Endothelial cell of umbilical vein (primary cell): ENCODE measurements at regions not wholly inside any gene's neighbourhood (a gene's known extent, or its start where the extent isn't known, plus 50 kb on each side); places are given as distances from the start of the nearest gene placed in this dataset.

Experiments
- BruUV-seq: library from RNA; stranded (reverse); fragments of 400-500 nt; replicated peaks from 2 replicates; lab custom pipeline; 2021; lab: Mats Ljungman, UMichigan
- CTCF ChIA-PET: fragments of 300-600, 350-600 bp; sonication (Branson Sonifier 250); formaldehyde crosslinking; loops from one replicate; lab custom pipeline; 2021; ENCODE audit warnings: antibody characterized with exemption, inconsistent platforms; lab: Charles Lee
- POLR2A ChIA-PET: fragments of 300-600, 350-600 bp; sonication (Branson Sonifier 250); formaldehyde crosslinking; loops from one replicate; lab custom pipeline; 2021; ENCODE audit warnings: antibody characterized with exemption, inconsistent platforms; lab: Charles Lee
- DNase-seq: peaks from one replicate; pipeline ENCODE4 v3.0.0-alpha.2; 2011; ENCODE audit warnings: low read depth, low spot score
- FAIRE-seq: peaks from 2 replicates; lab custom pipeline; 2011; peaks lifted over from hg19 to GRCh38; lab: Jason Lieb, UNC
- H2AFZ ChIP-seq: 2 replicates; pipeline ENCODE4 v1.6.0; 2012; ENCODE audit warnings: low read depth, low read length, control low read depth, inconsistent platforms
- H3K27ac ChIP-seq: 2 replicates; pipeline ENCODE4 v1.5.1; 2011; ENCODE audit warnings: low read depth, mild to moderate bottlenecking, control low read depth, low read length, moderate library complexity; ENCODE audit not compliant: insufficient read depth
- H3K27me3 ChIP-seq, 2 experiments: 2 replicates each; pipeline versions ENCODE4 v1.6.0 to v1.6.1; 2011; ENCODE audit warnings: low read length in 2 of 2, mixed read lengths in 1 of 2; ENCODE audit not compliant: control insufficient read depth in 2 of 2, insufficient read depth in 2 of 2
- H3K36me3 ChIP-seq, 2 experiments: 2 replicates in 1 of 2; 3 replicates in 1 of 2; pipeline ENCODE4 v1.5.1; 2011; ENCODE audit warnings: low read length in 2 of 2, mild to moderate bottlenecking in 1 of 2, moderate library complexity in 1 of 2; ENCODE audit not compliant: control insufficient read depth in 2 of 2, insufficient read depth in 2 of 2; ENCODE audit errors: extremely low read depth in 1 of 2
- H3K4me1 ChIP-seq: 3 replicates; pipeline ENCODE4 v1.5.1; 2011; ENCODE audit warnings: mild to moderate bottlenecking, low read length; ENCODE audit not compliant: control insufficient read depth, insufficient read depth; ENCODE audit errors: extremely low read depth
- H3K4me2 ChIP-seq: 2 replicates; pipeline ENCODE4 v1.6.1; 2011; ENCODE audit warnings: low read length, control low read depth, mixed read lengths; ENCODE audit not compliant: insufficient read depth
- H3K4me3 ChIP-seq, 3 experiments: fragments of 200-600 bp in 1 of 3; sonication (generic), shearing (Covaris generic) in 1 of 3; replicated peaks in 1 of 3; 2 replicates each; pipeline ENCODE4 v1.5.1; 2011 to 2016; ENCODE audit warnings: control low read depth in 3 of 3, low read length in 3 of 3, mild to moderate bottlenecking in 2 of 3, inconsistent platforms in 1 of 3, low read depth in 1 of 3, moderate library complexity in 1 of 3; ENCODE audit not compliant: insufficient read depth in 1 of 3
- H3K79me2 ChIP-seq: 2 replicates; pipeline ENCODE4 v1.6.0; 2012; ENCODE audit warnings: low read length, inconsistent platforms; ENCODE audit not compliant: control insufficient read depth, insufficient read depth
- H3K9ac ChIP-seq: replicated peaks from 2 replicates; pipeline ENCODE3; 2011; ENCODE audit warnings: low read length, control low read depth; ENCODE audit not compliant: insufficient read depth; ENCODE audit errors: extremely low read depth
- H3K9me1 ChIP-seq: replicated peaks from 3 replicates; pipeline ENCODE4 v1.6.0; 2011; ENCODE audit warnings: mild to moderate bottlenecking, low read length; ENCODE audit not compliant: control insufficient read depth, insufficient read depth; ENCODE audit errors: extremely low read depth
- H3K9me3 ChIP-seq: replicated peaks from 2 replicates; pipeline ENCODE4 v1.5.1; 2012; ENCODE audit warnings: low read length, inconsistent platforms; ENCODE audit not compliant: control insufficient read depth, insufficient read depth
- H4K20me1 ChIP-seq: replicated peaks from 2 replicates; pipeline ENCODE3; 2011; ENCODE audit warnings: mild to moderate bottlenecking, low read length; ENCODE audit not compliant: control insufficient read depth, insufficient read depth; ENCODE audit errors: extremely low read depth
- EZH2 ChIP-seq: IDR thresholded peaks from 2 replicates; pipeline ENCODE4 v1.6.1; 2012; ENCODE audit warnings: borderline replicate concordance, low read depth, mild to moderate bottlenecking, moderate library complexity, low read length, inconsistent platforms; ENCODE audit not compliant: severe bottlenecking
- FOS ChIP-seq: IDR thresholded peaks from 2 replicates; pipeline ENCODE4 v1.6.1; 2011; ENCODE audit warnings: mild to moderate bottlenecking, low read length, moderate library complexity, borderline replicate concordance; ENCODE audit not compliant: insufficient read depth
- MYC ChIP-seq: IDR thresholded peaks from one replicate; pipeline ENCODE4 v1.6.1; 2011; ENCODE audit warnings: mild to moderate bottlenecking, low read depth, low read length
- dilution Hi-C: fragments of 300-500 bp; cut with MboI; formaldehyde crosslinking; loops from one replicate; pipeline ENCODE4 v1.15.0; 2019; ENCODE audit warnings: low sequenced_read_pairs; ENCODE audit not compliant: extremely low pct_ligation_motif_present
- intact Hi-C: fragments of 100-400 bp; cut with micrococcal nuclease; formaldehyde crosslinking; loops from one replicate; pipeline ENCODE4 v1.10.0; 2022

GRCh38 chr22:49297871-49298721 lies 529.6 kb downstream of the BRD1 start:
- H3K9ac ChIP-seq, result no peak overlapping the region
- intact Hi-C loops (no loop called here), dilution Hi-C loops (no loop called here)
- H3K4me3 ChIP-seq, result no peak overlapping the region
- FAIRE-seq (no peak), DNase-seq (no peak)
- no peaks in the 10 kb centered on the region for H3K9me1 ChIP-seq
- H3K79me2 ChIP-seq, result no peaks in the 10 kb centered on the region
- H2AFZ ChIP-seq, result no peak overlapping the region
- H4K20me1 ChIP-seq, result no peaks in the 10 kb centered on the region
- BruUV-seq, result no TSS peak
- no peaks in the 10 kb centered on the region for H3K4me1 ChIP-seq
- POLR2A ChIA-PET, result no interaction called here
- no peak overlapping the region for H3K4me2 ChIP-seq
- H3K36me3 ChIP-seq, result no peaks in the 10 kb centered on the region
- CTCF ChIA-PET, result no interaction called here
- no peaks in the 10 kb centered on the region for H3K27me3 ChIP-seq
- H3K9me3 ChIP-seq, result no peaks in the 10 kb centered on the region
- H3K27ac ChIP-seq, result no peak overlapping the region
- no peak for TF ChIP-seq FOS
- TF ChIP-seq EZH2, result no peak

DNA sequence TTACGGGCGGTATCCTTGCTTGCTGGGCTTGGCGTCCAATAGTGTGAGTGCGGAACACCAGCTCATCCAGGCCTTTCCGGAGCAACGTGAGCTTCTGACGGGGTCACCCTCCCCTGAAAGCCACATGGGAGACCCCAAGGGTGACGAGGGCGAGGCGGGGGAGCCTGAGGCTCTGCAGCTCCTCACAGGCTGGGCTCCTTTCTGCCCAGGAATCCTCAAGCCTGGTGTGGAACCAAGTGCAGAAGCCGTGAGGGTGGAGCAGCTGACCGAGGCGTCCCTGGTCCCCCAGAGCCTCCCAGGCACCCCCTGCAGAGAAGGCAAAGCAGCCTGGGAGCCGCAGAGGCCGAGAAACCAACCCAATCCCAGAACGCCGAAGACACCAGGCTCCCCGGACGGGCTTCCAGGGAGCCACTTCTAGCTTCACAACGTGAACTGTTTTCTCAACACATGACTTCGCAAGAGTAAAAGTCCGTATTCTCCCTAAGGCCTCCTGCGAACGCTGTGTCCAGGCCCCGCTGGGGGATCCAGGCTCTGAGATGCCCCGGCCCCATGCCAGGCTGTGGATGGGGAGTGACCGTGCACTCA lies 530.3 kb downstream of the BRD1 start:
- POLR2A ChIA-PET, result no interaction called here
- Histone ChIP-seq H3K36me3 (no peaks in the 10 kb centered on the region), H3K9ac (no peak overlapping the region), H3K4me3 (no peak overlapping the region), H3K79me2 (no peaks in the 10 kb centered on the region), H3K27me3 (no peaks in the 10 kb centered on the region), H3K4me1 (no peaks in the 10 kb centered on the region), H3K9me1 (no peaks in the 10 kb centered on the region), H3K9me3 (no peaks in the 10 kb centered on the region), H3K27ac (no peak overlapping the region), H2AFZ (no peak overlapping the region), H4K20me1 (no peaks in the 10 kb centered on the region), H3K4me2 (no peak overlapping the region)
- CTCF ChIA-PET, result no interaction called here
- intact Hi-C loops, result no loop called here
- BruUV-seq, result no TSS peak
- FAIRE-seq (no peak), DNase-seq (no peak)
- TF ChIP-seq MYC, result no peak
- dilution Hi-C loops, result no loop called here
